HepG2 (cell line): ENCODE measurements at regions not wholly inside any gene's neighbourhood (a gene's known extent, or its start where the extent isn't known, plus 50 kb on each side); places are given as distances from the start of the nearest gene placed in this dataset.

Source experiments
- CTCF ChIP-seq: sonication (generic); formaldehyde crosslinking; IDR thresholded peaks from 2 replicates; pipeline ENCODE4 v1.5.0; 2020; ENCODE audit warnings: mild to moderate bottlenecking, missing genetic modification reagents, moderate library complexity
- RBM39 ChIP-seq: fragments of 200-400 bp; formaldehyde crosslinking; IDR thresholded peaks from one replicate; pipeline ENCODE4 v1.6.1; 2018; ENCODE audit warnings: antibody characterized with exemption, mild to moderate bottlenecking, low read depth, low read length; ENCODE audit not compliant: poor library complexity, severe bottlenecking

GRCh38 chr5:54691656-54692055 is 174.1 kb downstream of the SNX18 start:
- no peak for TF ChIP-seq RBM39
- TF ChIP-seq CTCF (CRISPR knock-in tag), result no peak
